SW 1271 (cell line): ENCODE measurements at regions not wholly inside any gene's neighbourhood (a gene's known extent, or its start where the extent isn't known, plus 50 kb on each side); places are given as distances from the start of the nearest gene placed in this dataset.

Source experiments
- DNase-seq, 2 experiments: peaks; one replicate each; lab custom pipeline; 2025; lab: John Stamatoyannopoulos, UW

GRCh38 chr13:65035302-65035701 lies 2194.8 kb downstream of the PCDH9 start:
- DNase-seq, result no peak

DNA sequence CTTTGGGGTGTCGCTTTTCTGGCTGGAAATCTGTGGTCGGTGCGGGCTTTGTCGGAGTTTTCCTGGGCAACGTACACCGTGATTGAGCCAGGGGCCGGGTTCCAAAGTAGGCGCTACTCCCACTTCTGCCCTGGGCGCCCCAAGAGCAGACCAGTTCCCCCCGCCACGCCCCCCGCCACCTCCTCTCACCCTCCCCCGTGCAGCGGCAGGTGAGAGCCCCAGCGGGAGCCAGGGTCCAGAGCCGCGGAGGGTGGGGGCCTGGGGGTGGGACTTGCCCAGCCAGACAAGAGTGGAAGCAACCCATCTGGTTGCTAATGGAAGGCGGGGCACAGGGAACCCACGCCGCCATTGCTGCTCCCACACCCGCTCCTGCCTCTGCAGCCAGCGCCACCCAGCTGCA lies 2195.9 kb downstream of the PCDH9 start:
- DNase-seq, result no peak

GRCh38 chr13:65032825-65033224 lies 2197.3 kb downstream of the PCDH9 start:
- no peak for DNase-seq

DNA sequence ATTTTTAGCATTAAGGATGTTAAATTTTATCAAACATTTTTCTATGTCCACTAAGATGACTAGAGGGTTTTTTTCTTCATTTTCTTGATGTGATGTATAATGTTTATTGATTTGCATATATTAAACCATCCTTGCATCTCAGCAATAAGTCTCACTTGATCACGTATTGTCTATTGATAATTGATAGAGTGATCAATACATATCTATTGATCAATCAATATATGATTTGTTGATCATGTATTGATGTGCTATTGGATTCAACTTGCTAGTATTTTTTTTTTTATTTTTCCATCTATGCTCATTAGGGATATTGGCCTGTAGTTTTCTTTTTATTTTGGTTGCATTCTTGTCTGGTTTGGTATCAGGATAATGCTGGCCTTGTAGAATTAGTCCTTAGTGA lies 2202.0 kb downstream of the PCDH9 start:
- DNase-seq, result no peak

DNA sequence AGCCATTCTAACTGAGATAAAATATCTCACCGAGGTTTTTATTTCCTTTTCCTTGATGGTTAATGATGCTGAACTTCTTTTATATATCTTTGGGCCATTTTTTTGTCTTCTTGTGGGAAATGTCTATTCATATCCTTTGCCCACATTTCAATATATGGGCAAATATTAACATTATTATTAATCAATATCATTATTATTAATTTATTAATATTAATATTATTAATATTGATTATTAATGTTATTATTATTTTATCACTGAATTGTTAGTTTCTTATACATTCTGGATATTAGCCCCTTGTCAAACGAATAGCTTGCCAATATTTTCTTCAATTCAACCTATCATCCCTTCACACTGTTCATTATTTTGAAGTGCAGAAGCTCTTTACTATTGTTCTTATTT lies 2203.6 kb downstream of the PCDH9 start:
- DNase-seq, result no peak

DNA sequence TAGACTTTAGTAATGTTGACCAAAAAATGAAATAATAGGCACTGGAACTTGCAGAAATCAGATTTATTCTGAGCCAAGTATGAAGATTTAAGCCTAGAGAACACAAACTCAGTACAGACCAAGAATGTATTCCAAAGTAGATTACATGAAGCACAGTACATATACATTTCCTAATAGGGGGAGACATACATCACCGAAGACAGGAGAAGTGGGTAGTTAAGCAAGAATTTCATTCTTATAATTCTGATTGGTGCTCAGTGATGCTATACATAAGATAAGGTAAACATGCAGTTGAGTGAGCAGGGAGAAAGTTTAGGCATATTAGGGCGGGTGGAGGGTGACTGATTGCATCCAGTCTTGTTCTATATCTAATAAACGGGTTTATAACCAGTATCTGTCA lies 2218.8 kb downstream of the PCDH9 start:
- no peak for DNase-seq

DNA sequence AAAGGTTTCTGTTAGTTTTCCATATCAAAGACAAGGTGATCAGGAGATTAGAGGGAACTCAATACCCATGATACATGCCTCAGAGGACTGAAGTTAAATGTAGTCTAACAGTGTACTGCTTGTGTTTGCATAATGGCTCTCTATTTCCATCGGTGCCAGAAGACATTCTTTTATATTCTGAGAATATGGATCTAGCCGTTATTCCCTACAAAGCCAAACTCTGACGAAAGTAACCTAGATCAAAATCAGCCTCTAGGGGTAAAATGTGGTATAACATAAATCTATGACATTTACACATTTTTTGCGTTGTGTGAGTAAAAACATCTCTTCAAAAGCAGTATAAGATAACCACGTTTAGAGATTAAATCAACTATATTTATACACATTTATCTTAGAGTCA lies 2232.7 kb downstream of the PCDH9 start:
- DNase-seq, result no peak

GRCh38 chr13:64993514-64994164 lies 2236.5 kb downstream of the PCDH9 start:
- DNase-seq, result no peak

- DNase-seq, result no peak
Measured at GRCh38 chr13:64992314-64992713, 2237.8 kb downstream of the PCDH9 start.

DNA sequence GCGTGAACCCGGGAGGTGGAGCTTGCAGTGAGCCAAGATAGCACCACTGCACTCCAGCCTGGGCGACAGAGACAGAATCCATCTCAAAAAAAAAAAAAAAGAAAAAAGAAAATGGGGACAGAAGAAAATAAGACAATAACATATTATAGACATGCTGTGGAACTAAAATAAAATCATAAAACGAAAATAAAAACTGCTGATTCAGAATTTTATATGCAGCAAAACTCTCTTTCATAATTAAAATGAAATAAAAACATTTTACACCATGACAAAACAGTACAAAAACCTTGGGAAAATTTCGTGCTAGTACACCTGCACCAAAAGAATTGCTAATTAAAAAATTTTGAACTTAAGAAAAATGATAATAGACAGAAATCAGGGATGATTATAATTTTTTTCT lies 2245.1 kb downstream of the PCDH9 start:
- no peak for DNase-seq

- DNase-seq, result no peak
Measured at GRCh38 chr13:64962404-64962803, 2267.7 kb downstream of the PCDH9 start.

GRCh38 chr13:64959276-64959675 lies 2270.9 kb downstream of the PCDH9 start:
- DNase-seq, result no peak

DNA sequence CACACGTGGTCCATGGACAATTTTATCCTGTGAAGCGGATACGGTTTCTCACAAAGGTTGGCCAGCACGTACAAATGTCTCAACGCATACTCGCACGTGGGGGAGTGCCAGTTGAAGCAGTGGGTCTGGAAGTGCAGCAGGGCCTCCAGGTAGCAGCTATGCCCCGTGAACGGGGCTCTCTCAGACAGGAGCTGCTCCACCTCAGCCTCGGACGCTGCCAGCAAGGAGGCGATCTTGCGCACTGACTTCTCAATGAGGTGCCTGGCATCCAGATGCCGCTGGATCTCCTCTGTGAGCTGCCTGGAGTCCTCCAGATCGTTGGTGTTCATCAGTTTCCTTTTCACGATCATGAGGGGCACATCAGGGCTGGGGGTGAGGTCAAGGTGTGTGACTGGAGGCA lies 2272.0 kb downstream of the PCDH9 start:
- no peak for DNase-seq

GRCh38 chr13:64938660-64939059 lies 2291.5 kb downstream of the PCDH9 start:
- DNase-seq, result no peak

DNA sequence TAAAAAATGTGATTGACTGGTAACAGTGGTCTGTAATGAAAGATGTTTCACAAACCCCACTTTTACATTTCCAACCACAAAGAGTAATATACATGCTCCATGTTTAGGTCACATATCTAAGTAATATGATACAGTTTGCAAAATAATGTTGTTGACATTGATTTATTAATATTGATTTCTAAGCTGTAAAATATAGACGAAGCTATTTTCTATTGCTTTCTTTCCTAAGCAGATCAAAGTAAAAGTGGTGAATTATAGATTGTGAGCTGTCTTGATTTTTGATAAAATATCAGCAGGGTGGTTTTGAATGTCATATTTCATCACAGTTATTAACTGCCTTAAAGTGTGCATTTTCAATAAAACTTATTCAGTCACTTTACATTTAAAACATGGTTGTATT lies 2292.8 kb downstream of the PCDH9 start:
- no peak for DNase-seq

DNA sequence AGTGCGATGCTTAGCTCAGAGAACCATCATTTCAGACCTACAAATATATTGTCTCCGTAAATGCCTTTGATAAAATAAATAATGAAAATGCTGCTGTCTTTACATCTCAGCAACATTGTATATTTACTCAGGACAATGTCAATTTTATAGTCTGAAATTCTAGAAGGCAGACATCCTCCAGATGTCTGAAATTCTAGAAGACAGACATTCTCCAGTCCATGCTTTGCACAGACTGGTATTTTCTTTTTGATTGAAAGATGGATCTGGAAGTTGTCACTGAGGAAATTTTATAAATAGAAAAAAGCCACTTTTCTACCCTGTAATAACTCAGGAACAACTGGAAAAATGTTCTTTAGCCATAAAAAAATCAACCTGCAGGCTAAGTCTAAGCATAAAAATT lies 2293.3 kb downstream of the PCDH9 start:
- no peak for DNase-seq

- DNase-seq, result no peak
Measured at GRCh38 chr13:64935441-64935840, 2294.7 kb downstream of the PCDH9 start.

- DNase-seq, result no peak
Measured at GRCh38 chr13:64934569-64935362, 2295.4 kb downstream of the PCDH9 start.

- no peak for DNase-seq
Measured at GRCh38 chr13:64930636-64931035, 2299.5 kb downstream of the PCDH9 start.

GRCh38 chr13:64928696-64929499 lies 2301.2 kb downstream of the PCDH9 start:
- DNase-seq, result peak; percentile 16 to 31

GRCh38 chr13:64925727-64926126 lies 2304.4 kb downstream of the PCDH9 start:
- DNase-seq, result no peak

- no peak for DNase-seq
Measured at GRCh38 chr13:64925284-64925683, 2304.9 kb downstream of the PCDH9 start.

GRCh38 chr13:64924401-64924800 lies 2305.7 kb downstream of the PCDH9 start:
- no peak for DNase-seq
